ENCODE measurements at regions not wholly inside any gene's neighbourhood (a gene's known extent, or its start where the extent isn't known, plus 50 kb on each side); places are given as distances from the start of the nearest gene placed in this dataset.

- Histone ChIP-seq H3K27me3 (ENCODE audit: control insufficient read depth in 2 of 2, insufficient read depth in 2 of 2, low read length in 2 of 2) (no peaks in the 10 kb centered on the region), H2AFZ (ENCODE audit: insufficient read depth, low read depth, low read length, poor library complexity, severe bottlenecking) (no peak overlapping the region), H3K27ac (ENCODE audit: low read depth in 1 of 2, low read length in 2 of 2) (no peak overlapping the region), H3K79me2 (ENCODE audit: insufficient read depth, low read length) (no peaks in the 10 kb centered on the region), H3K9me3 (replicated peaks in 1 of 2; ENCODE audit: control insufficient read depth in 1 of 2, insufficient read depth in 1 of 2, low read length in 2 of 2) (no peaks in the 10 kb centered on the region), H3K4me3 (replicated peaks in 1 of 3; ENCODE audit: low read depth in 2 of 3, low read length in 3 of 3) (no peak overlapping the region), H3K4me1 (ENCODE audit: control insufficient read depth in 1 of 2, insufficient read depth in 2 of 2, low read length in 2 of 2) (no peaks in the 10 kb centered on the region), H3K9ac (ENCODE audit: insufficient read depth, low read length, poor library complexity, severe bottlenecking) (no peak overlapping the region), H3K36me3 (replicated peaks in 1 of 2; ENCODE audit: control insufficient read depth in 1 of 2, insufficient read depth in 2 of 2, low read length in 2 of 2) (no peaks in the 10 kb centered on the region), H3K4me2 (replicated peaks; ENCODE audit: extremely low read depth, low read length, poor library complexity, severe bottlenecking) (no peak overlapping the region), H4K20me1 (ENCODE audit: insufficient read depth, low read length) (no peaks in the 10 kb centered on the region)
- Mint-ChIP-seq H3K27ac (no peak overlapping the region), H3K4me1 (no peaks in the 10 kb centered on the region), H3K36me3 (no peaks in the 10 kb centered on the region), H3K27me3 (ENCODE audit: low read depth in 3 of 3) (no peaks in the 10 kb centered on the region), H3K4me3 (no peak overlapping the region), H3K9me3 (peaks cover 0 to 4% (median 2%) of the 10 kb centered on the region in 7 donors)
- intact Hi-C loops (cut with micrococcal nuclease), result no loop called here
- no peak for TF ChIP-seq CTCF (IDR thresholded peaks at IDR 0.05)
- no peak for DNase-seq
These were observed 611.9 kb downstream of the EDEM1 start for GRCh38 chr3:5799398-5799797.

GRCh38 chr3:5800965-5801364, 613.5 kb downstream of the EDEM1 start:
- Mint-ChIP-seq H3K9me3 (peaks cover 0 to 3% (median 0%) of the 10 kb centered on the region in 7 donors), H3K4me3 (no peak overlapping the region), H3K4me1 (no peaks in the 10 kb centered on the region), H3K36me3 (no peaks in the 10 kb centered on the region), H3K27me3 (ENCODE audit: low read depth in 3 of 3) (no peaks in the 10 kb centered on the region), H3K27ac (no peak overlapping the region)
- no peak overlapping the region for H3K4me3 ChIP-seq (replicated peaks in 1 of 3; ENCODE audit: low read depth in 2 of 3, low read length in 3 of 3)
- no peak overlapping the region for H3K9ac ChIP-seq (ENCODE audit: insufficient read depth, low read length, poor library complexity, severe bottlenecking)
- no peak overlapping the region for H3K4me2 ChIP-seq (replicated peaks; ENCODE audit: extremely low read depth, low read length, poor library complexity, severe bottlenecking)
- H4K20me1 ChIP-seq (ENCODE audit: insufficient read depth, low read length), result no peaks in the 10 kb centered on the region
- H3K4me1 ChIP-seq (ENCODE audit: control insufficient read depth in 1 of 2, insufficient read depth in 2 of 2, low read length in 2 of 2), result no peaks in the 10 kb centered on the region
- WGBS (ENCODE audit: insufficient coverage), result no CpG with 5 or more reads among the region's 4 CpGs
- no peaks in the 10 kb centered on the region for H3K27me3 ChIP-seq (ENCODE audit: control insufficient read depth in 2 of 2, insufficient read depth in 2 of 2, low read length in 2 of 2)
- H3K9me3 ChIP-seq (replicated peaks in 1 of 2; ENCODE audit: control insufficient read depth in 1 of 2, insufficient read depth in 1 of 2, low read length in 2 of 2), result no peaks in the 10 kb centered on the region
- H3K27ac ChIP-seq (ENCODE audit: low read depth in 1 of 2, low read length in 2 of 2), result no peak overlapping the region
- DNase-seq, result no peak
- intact Hi-C loops (cut with micrococcal nuclease), result no loop called here
- H2AFZ ChIP-seq (ENCODE audit: insufficient read depth, low read depth, low read length, poor library complexity, severe bottlenecking), result no peak overlapping the region
- H3K36me3 ChIP-seq (replicated peaks in 1 of 2; ENCODE audit: control insufficient read depth in 1 of 2, insufficient read depth in 2 of 2, low read length in 2 of 2), result no peaks in the 10 kb centered on the region
- no peaks in the 10 kb centered on the region for H3K79me2 ChIP-seq (ENCODE audit: insufficient read depth, low read length)
- no peak for TF ChIP-seq CTCF (IDR thresholded peaks at IDR 0.05)
